HUES6 (cell line): ENCODE measurements at regions not wholly inside any gene's neighbourhood (a gene's known extent, or its start where the extent isn't known, plus 50 kb on each side); places are given as distances from the start of the nearest gene placed in this dataset.

Source experiments
- H3K27ac ChIP-seq: 2 replicates; pipeline ENCODE4 v1.7.0; 2013; ENCODE audit warnings: low read depth, mild to moderate bottlenecking, low read length, inconsistent platforms
- H3K27me3 ChIP-seq: 2 replicates; pipeline ENCODE4 v1.6.1; 2013; ENCODE audit warnings: low read length; ENCODE audit not compliant: control insufficient read depth, insufficient read depth
- H3K36me3 ChIP-seq: 2 replicates; pipeline ENCODE4 v1.6.1; 2013; ENCODE audit warnings: low read length; ENCODE audit not compliant: control insufficient read depth, insufficient read depth
- H3K4me1 ChIP-seq: 2 replicates; pipeline ENCODE4 v1.6.1; 2013; ENCODE audit warnings: low read length; ENCODE audit not compliant: control insufficient read depth, insufficient read depth
- H3K4me3 ChIP-seq: 2 replicates; pipeline ENCODE4 v1.5.1; 2013; ENCODE audit warnings: low read depth, low read length
- H3K9ac ChIP-seq: one replicate; pipeline ENCODE4 v1.6.1; 2013; ENCODE audit warnings: mild to moderate bottlenecking, low read length
- H3K9me3 ChIP-seq: 2 replicates; pipeline ENCODE4 v1.6.1; 2013; ENCODE audit warnings: low read depth, low read length; ENCODE audit not compliant: control insufficient read depth, insufficient read depth

GRCh38 chr10:53315709-53316108, 543.1 kb upstream of the MBL2 start:
- H3K27ac ChIP-seq = 0 out of 2 replicates have a peak overlapping the region, but pooled peaks have one; percentile 57
- H3K36me3 ChIP-seq = no peaks in the 10 kb centered on the region
- no peak overlapping the region for H3K4me3 ChIP-seq

GRCh38 chr10:53314876-53315275, 542.3 kb upstream of the MBL2 start:
- Histone ChIP-seq H3K9me3 (no peaks in the 10 kb centered on the region), H3K9ac (no peak overlapping the region), H3K4me1 (peaks cover 17% of the 10 kb centered on the region; the same call in 1 of the 2 replicates), H3K27ac (peak overlapping the region; percentile 56), H3K4me3 (no peak overlapping the region), H3K36me3 (no peaks in the 10 kb centered on the region), H3K27me3 (no peaks in the 10 kb centered on the region)

More at GRCh38 chr10:53315709-53316108, 543.1 kb upstream of the MBL2 start:
- Histone ChIP-seq H3K9ac (no peak overlapping the region), H3K27me3 (no peaks in the 10 kb centered on the region), H3K9me3 (no peaks in the 10 kb centered on the region), H3K4me1 (peaks cover 17% of the 10 kb centered on the region; the same call in 1 of the 2 replicates)

- peaks cover 14% of the 10 kb centered on the region for H3K9me3 ChIP-seq
- no peaks in the 10 kb centered on the region for H3K27me3 ChIP-seq
- H3K27ac ChIP-seq = no peak overlapping the region
- no peaks in the 10 kb centered on the region for H3K4me1 ChIP-seq
- no peaks in the 10 kb centered on the region; the same call in 1 of the 2 replicates for H3K36me3 ChIP-seq
- H3K9ac ChIP-seq = no peak overlapping the region
- H3K4me3 ChIP-seq = no peak overlapping the region
Observed at GRCh38 chr10:53298443-53298842, 525.9 kb upstream of the MBL2 start.

- H3K9ac ChIP-seq = no peak overlapping the region
- H3K9me3 ChIP-seq = no peaks in the 10 kb centered on the region
- no peak overlapping the region for H3K4me3 ChIP-seq
- no peaks in the 10 kb centered on the region; the same call in 1 of the 2 replicates for H3K4me1 ChIP-seq
- no peak overlapping the region for H3K27ac ChIP-seq
- H3K36me3 ChIP-seq = no peaks in the 10 kb centered on the region
- H3K27me3 ChIP-seq = no peaks in the 10 kb centered on the region
Observed at GRCh38 chr10:53284615-53285182, 512.1 kb upstream of the MBL2 start.

- Histone ChIP-seq H3K4me3 (no peak overlapping the region), H3K9ac (no peak overlapping the region), H3K36me3 (no peaks in the 10 kb centered on the region), H3K27ac (no peak overlapping the region), H3K27me3 (no peaks in the 10 kb centered on the region), H3K9me3 (peaks cover 9% of the 10 kb centered on the region; the same call in 1 of the 2 replicates), H3K4me1 (no peaks in the 10 kb centered on the region)
Observed at GRCh38 chr10:53276797-53277196, 504.2 kb upstream of the MBL2 start.

GRCh38 chr10:53269482-53269881, 496.9 kb upstream of the MBL2 start:
- Histone ChIP-seq H3K36me3 (no peaks in the 10 kb centered on the region), H3K27ac (no peak overlapping the region), H3K4me1 (no peaks in the 10 kb centered on the region), H3K9ac (no peak overlapping the region), H3K4me3 (no peak overlapping the region), H3K9me3 (peaks cover 9% of the 10 kb centered on the region; the same call in 1 of the 2 replicates), H3K27me3 (no peaks in the 10 kb centered on the region)

- H3K4me3 ChIP-seq = no peak overlapping the region
- peaks cover 12% of the 10 kb centered on the region; the same call in 1 of the 2 replicates for H3K4me1 ChIP-seq
- H3K9ac ChIP-seq = no peak overlapping the region
- H3K27me3 ChIP-seq = no peaks in the 10 kb centered on the region
- no peak overlapping the region for H3K27ac ChIP-seq
- H3K36me3 ChIP-seq = no peaks in the 10 kb centered on the region
- 0 out of 2 replicates have a peak, but pooled peaks cover 3% of the 10 kb centered on the region for H3K9me3 ChIP-seq
Observed at GRCh38 chr10:53260213-53260612, 487.6 kb upstream of the MBL2 start.

GRCh38 chr10:53256623-53257022, 484.0 kb upstream of the MBL2 start:
- no peak overlapping the region; the same call in 1 of the 2 replicates for H3K4me3 ChIP-seq
- H3K27me3 ChIP-seq = no peaks in the 10 kb centered on the region
- H3K9me3 ChIP-seq = peaks cover 34% of the 10 kb centered on the region
- H3K9ac ChIP-seq = peak overlapping the region; percentile 7
- H3K27ac ChIP-seq = peak overlapping the region; percentile 93
- peaks cover 10% of the 10 kb centered on the region for H3K36me3 ChIP-seq
- peaks cover 12% of the 10 kb centered on the region; the same call in 1 of the 2 replicates for H3K4me1 ChIP-seq

- H3K27me3 ChIP-seq = no peaks in the 10 kb centered on the region
- no peak overlapping the region for H3K4me3 ChIP-seq
- peak overlapping the region; percentile 93 for H3K27ac ChIP-seq
Observed at GRCh38 chr10:53255661-53256205, 483.1 kb upstream of the MBL2 start.

GRCh38 chr10:53253221-53253620, 480.6 kb upstream of the MBL2 start:
- no peak overlapping the region for H3K9ac ChIP-seq
- H3K27me3 ChIP-seq = no peaks in the 10 kb centered on the region
- H3K9me3 ChIP-seq = peaks cover 41% of the 10 kb centered on the region
- H3K4me3 ChIP-seq = no peak overlapping the region
- no peak overlapping the region for H3K27ac ChIP-seq
- peaks cover 12% of the 10 kb centered on the region; the same call in 1 of the 2 replicates for H3K4me1 ChIP-seq
- peaks cover 10% of the 10 kb centered on the region for H3K36me3 ChIP-seq

More at GRCh38 chr10:53255661-53256205, 483.1 kb upstream of the MBL2 start:
- peaks cover 34% of the 10 kb centered on the region for H3K9me3 ChIP-seq
- no peak overlapping the region for H3K9ac ChIP-seq
- H3K4me1 ChIP-seq = peaks cover 12% of the 10 kb centered on the region; the same call in 1 of the 2 replicates
- H3K36me3 ChIP-seq = peaks cover 10% of the 10 kb centered on the region

GRCh38 chr10:53239873-53240272, 467.3 kb upstream of the MBL2 start:
- no peak overlapping the region for H3K27ac ChIP-seq
- no peaks in the 10 kb centered on the region for H3K4me1 ChIP-seq
- H3K36me3 ChIP-seq = no peaks in the 10 kb centered on the region
- H3K9me3 ChIP-seq = peaks cover 7% of the 10 kb centered on the region; the same call in 1 of the 2 replicates
- H3K9ac ChIP-seq = no peak overlapping the region
- no peak overlapping the region for H3K4me3 ChIP-seq
- H3K27me3 ChIP-seq = no peaks in the 10 kb centered on the region
